GM19455 (cell line): ENCODE measurements at regions not wholly inside any gene's neighbourhood (a gene's known extent, or its start where the extent isn't known, plus 50 kb on each side); places are given as distances from the start of the nearest gene placed in this dataset.

ENCODE experiments used
- ATAC-seq: cut with Tn5 transposase; IDR thresholded peaks from one replicate; pipeline ENCODE4 v1.9.1; 2021; ENCODE audit not compliant: unreplicated experiment

- ATAC-seq, result no peak
These were observed 255.3 kb upstream of the SALL3 start for GRCh38 chr18:78724214-78724914.

- no peak for ATAC-seq
These were observed 254.2 kb upstream of the SALL3 start for GRCh38 chr18:78725426-78725825.

- no peak for ATAC-seq
These were observed 253.1 kb upstream of the SALL3 start for GRCh38 chr18:78726326-78727056.

- ATAC-seq, result no peak
These were observed 252.4 kb upstream of the SALL3 start for GRCh38 chr18:78727057-78727739.

GRCh38 chr18:78727877-78728783, 251.5 kb upstream of the SALL3 start:
- ATAC-seq, result no peak

GRCh38 chr18:78728784-78729467, 250.7 kb upstream of the SALL3 start:
- ATAC-seq, result no peak

- no peak for ATAC-seq
These were observed 249.1 kb upstream of the SALL3 start for GRCh38 chr18:78730546-78730945.

GRCh38 chr18:78731016-78731397, 248.6 kb upstream of the SALL3 start:
- ATAC-seq, result no peak

GRCh38 chr18:78731398-78732032, 248.1 kb upstream of the SALL3 start:
- ATAC-seq, result no peak

- ATAC-seq, result no peak
These were observed 247.1 kb upstream of the SALL3 start for GRCh38 chr18:78732273-78733210.

GRCh38 chr18:78733762-78734613, 245.6 kb upstream of the SALL3 start:
- no peak for ATAC-seq

GRCh38 chr18:78734614-78734945, 245.0 kb upstream of the SALL3 start:
- no peak for ATAC-seq

GRCh38 chr18:78735131-78736014, 244.2 kb upstream of the SALL3 start:
- no peak for ATAC-seq

- no peak for ATAC-seq
These were observed 243.5 kb upstream of the SALL3 start for GRCh38 chr18:78736015-78736690.

- ATAC-seq, result no peak
These were observed 242.4 kb upstream of the SALL3 start for GRCh38 chr18:78737006-78737915.
